KOPT-K1 (cell line): ENCODE measurements at regions not wholly inside any gene's neighbourhood (a gene's known extent, or its start where the extent isn't known, plus 50 kb on each side); places are given as distances from the start of the nearest gene placed in this dataset.

Source experiments
- H3K27ac ChIP-seq: fragments of 200-600 bp; sonication (generic); 2 replicates; pipeline ENCODE4 v1.5.1; 2016; ENCODE audit warnings: antibody characterized with exemption, mild to moderate bottlenecking, low read depth, low read length; ENCODE audit not compliant: poor library complexity, severe bottlenecking
- H3K36me3 ChIP-seq: fragments of 200-600 bp; sonication (generic); 2 replicates; pipeline ENCODE4 v1.5.1; 2017; ENCODE audit warnings: antibody characterized with exemption, mild to moderate bottlenecking, low read length, moderate library complexity; ENCODE audit not compliant: insufficient read depth
- H3K9me3 ChIP-seq: fragments of 200-600 bp; sonication (generic); 2 replicates; pipeline ENCODE4 v1.5.1; 2017; ENCODE audit warnings: antibody characterized with exemption, low read length, mild to moderate bottlenecking; ENCODE audit not compliant: insufficient read depth, poor library complexity, severe bottlenecking

DNA sequence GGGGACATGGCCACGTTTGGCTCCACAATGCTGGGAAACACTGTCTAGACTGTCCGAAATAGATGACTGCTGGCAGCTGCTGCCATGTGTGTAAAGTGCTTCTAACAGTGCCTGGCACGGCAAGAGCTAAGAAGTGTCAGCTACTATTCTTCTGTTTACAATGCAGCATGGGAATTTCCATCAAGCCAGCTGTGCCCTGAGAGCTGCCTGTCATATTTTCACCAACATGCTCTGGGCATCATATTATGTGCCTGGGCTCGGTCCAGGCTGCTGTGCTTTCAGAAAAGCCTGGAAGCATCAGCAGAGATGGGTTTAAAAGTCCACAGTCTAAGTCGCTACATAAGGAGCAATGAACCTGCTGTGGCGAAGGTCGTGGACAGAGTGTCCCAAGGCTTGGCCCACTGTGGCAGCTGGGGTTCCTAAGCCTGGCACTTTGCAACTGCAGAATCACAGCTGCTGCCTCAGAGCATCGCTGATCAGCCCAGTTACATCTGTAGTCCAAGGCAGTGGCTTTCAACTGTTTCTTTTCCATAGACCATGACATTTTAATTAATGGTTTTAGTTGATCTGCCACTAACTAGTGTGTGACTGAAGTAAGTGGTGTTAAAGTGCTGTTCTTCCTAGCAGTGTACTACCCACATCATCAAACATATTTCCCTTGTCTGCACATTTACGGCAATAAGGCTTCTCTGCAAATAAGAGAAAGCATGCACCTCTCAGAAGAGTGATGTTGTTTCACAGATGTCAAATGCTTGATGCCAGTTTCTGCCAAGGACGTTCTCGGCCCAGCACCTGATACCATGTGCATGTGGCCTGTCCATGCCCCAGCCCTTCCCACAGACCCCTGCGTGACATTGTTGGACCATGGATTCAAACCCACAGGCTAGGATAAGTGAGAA, 95.7 kb upstream of the C1QTNF9B start:
- Histone ChIP-seq H3K27ac (no peak overlapping the region), H3K9me3 (no peaks in the 10 kb centered on the region), H3K36me3 (no peaks in the 10 kb centered on the region)

DNA sequence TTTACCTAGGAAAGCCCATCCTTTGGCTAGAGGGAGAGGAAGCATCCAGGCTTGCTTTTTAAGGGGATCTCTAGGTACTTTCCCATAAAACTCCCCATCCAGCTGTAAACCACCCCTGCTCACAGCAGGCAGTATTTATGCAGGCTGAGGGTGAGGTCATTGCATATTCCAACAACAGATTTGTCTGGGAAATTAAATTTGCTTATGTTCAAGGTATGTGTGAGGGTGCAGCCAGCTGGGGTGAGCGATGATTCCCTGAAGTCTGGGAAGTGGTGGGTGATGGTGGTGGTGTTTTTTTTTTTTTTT, 96.3 kb upstream of the C1QTNF9B start:
- Histone ChIP-seq H3K36me3 (no peaks in the 10 kb centered on the region), H3K9me3 (no peaks in the 10 kb centered on the region), H3K27ac (no peak overlapping the region)

DNA sequence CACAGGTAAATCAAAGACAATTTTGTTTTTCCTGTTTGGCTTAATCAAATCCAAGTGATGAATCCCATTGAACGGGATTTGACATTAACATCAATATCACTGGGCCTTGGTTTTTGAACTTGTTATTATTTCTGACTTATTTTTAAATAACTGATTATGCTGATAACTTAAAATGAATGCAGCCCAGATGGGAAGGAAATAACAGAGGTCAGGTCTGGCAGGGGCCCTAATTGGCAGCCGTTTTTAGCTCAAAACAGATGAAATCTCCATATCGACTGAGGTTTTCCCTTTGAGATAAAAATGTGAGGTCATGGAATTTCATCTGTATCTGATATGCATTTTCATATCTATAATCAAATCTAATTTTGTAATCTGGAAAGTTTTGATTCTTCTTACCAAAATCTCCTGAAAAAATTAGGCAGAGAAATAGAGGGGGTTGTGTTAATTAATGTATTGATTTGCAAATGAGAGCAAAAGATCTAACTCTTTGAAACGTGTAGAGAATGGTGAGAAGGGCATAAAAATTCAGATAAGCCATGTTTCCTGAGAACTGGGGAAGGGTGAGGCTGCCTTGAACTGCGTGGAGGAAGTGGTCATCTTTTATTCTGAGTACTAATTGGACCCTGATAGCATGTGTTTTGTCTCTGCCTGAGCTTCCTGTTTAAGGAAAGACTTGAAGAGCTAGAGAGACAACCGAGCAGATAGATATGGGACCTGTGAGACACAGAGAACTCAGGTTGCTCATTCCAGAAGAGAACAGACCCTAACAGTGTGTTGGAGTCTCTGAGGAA, 98.2 kb upstream of the C1QTNF9B start:
- Histone ChIP-seq H3K9me3 (no peaks in the 10 kb centered on the region), H3K36me3 (no peaks in the 10 kb centered on the region), H3K27ac (no peak overlapping the region)

DNA sequence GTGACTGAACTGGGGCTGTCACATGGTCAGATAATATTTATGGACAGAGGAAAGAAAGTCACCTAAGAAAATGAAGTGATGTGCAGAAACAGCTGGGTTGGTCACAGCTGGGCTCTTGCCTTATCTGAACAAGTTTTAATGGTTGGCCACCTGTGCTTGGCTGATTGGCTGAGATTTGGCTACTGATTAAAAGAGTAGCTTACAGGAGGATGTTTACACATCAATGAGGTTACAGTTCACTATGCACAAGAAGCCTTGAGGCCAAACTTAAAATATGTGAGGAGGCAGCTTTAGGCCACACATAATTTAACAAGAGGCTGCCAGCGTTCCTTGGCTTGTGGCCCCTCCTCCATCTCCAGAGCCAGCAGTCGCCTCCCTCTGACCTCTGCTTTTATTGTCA, 99.2 kb upstream of the C1QTNF9B start:
- Histone ChIP-seq H3K27ac (no peak overlapping the region), H3K36me3 (no peaks in the 10 kb centered on the region), H3K9me3 (no peaks in the 10 kb centered on the region)

DNA sequence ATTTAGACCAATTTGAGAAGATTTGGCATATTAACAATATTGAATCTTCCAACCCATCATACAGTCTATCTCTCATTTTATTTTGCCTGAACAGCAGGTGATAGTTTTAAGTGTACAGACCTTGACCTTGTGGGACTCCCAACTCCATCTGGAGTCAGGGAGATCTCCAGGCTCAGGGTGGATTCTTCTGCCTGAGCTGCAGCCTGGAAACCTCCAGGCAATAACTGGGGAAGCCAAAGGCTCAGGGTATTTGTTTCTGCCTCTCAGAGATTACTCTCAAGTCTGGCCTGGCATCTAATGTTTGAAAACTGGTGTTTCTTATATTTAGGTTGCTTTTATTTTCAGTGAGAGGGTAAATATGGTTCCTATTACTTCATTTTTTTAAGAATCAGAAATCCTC, 102.1 kb upstream of the C1QTNF9B start:
- Histone ChIP-seq H3K36me3 (no peaks in the 10 kb centered on the region), H3K9me3 (no peaks in the 10 kb centered on the region), H3K27ac (no peak overlapping the region)

DNA sequence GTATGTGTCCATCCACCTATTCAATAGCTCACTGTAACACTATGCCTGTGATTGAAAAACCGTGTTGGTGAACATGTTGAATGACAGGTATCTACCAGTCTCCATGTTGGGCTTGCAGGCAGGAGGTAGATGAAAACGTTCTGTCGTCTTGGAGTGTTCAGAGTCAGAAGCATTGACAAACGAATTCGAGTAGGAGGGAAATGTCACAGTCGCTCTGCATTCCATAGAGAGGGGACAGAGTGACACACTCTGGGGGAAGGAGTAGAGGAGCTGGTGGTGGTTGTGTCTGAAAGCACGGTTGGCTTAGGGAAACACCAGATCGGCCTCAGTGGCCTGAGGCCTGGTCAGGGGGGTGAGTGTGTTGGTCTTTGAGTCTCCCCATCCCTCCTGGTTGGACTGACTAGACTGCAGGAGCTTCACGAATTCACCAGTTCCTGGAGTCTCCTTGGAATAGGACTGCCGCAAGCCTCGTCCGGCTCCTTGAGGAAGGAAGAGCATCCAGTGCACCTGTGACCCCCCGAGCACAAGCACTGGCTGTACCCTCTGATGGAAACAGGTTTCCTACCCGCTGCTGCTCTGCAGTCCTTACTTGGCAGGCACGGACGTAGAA, 105.0 kb upstream of the C1QTNF9B start:
- Histone ChIP-seq H3K27ac (no peak overlapping the region), H3K9me3 (no peaks in the 10 kb centered on the region)

DNA sequence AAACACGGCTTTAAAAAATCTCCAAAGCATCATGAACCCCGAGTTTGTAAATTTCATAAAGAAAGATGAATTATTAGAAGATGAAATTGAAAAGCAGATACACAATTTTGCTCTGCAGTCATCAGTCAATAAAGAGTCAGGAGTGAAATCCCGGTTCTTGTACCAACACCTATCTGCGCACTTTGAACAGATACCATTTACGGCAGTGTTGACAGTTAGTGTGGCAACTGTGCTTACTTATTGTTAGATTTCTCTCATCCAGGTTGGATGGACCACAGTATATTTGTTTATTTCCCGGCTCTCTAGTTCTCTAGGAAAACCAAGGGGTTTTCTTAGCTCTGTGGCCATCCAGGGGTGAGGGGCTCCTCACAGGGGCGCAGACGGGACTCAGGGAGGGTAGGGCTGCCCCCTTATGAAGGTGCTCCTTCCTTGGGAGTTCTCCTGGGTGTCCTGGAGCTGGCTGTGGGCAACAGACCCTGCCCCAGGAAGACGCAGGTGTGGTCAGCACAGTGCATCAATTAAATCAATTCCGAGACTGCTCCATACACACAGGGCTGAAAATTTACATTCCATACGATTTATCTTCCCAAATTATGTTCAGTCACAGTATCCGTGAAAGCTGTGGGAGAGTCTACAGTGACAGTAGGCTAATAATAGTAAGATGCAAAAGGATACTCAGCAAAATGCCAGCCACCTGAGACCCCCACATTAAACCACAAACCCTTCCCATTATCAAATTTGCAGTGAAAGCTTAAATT, 107.0 kb upstream of the C1QTNF9B start:
- H3K9me3 ChIP-seq = no peaks in the 10 kb centered on the region
- no peak overlapping the region for H3K27ac ChIP-seq
- no peaks in the 10 kb centered on the region for H3K36me3 ChIP-seq

More for the DNA sequence above, 105.0 kb upstream of the C1QTNF9B start:
- no peaks in the 10 kb centered on the region for H3K36me3 ChIP-seq

DNA sequence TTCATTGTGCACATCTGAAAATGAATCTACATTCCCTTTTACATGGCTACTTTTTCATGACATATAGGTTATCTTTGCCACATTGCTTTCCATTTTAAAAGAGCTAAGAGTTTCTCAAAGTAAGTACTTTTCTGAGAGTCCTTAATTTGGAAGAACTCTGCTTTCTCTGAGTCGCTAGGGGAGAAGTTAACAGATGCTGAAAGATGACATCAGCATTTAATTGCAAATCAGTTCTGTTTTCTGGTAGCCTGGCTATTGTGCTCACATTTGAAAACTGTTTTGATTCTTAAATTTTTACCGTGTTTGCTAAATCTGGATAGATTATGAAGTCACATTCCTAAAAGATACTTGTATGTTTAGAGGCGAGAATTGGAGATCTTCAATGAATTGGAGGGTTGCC, 107.7 kb upstream of the C1QTNF9B start:
- Histone ChIP-seq H3K9me3 (no peaks in the 10 kb centered on the region), H3K36me3 (no peaks in the 10 kb centered on the region), H3K27ac (no peak overlapping the region)

DNA sequence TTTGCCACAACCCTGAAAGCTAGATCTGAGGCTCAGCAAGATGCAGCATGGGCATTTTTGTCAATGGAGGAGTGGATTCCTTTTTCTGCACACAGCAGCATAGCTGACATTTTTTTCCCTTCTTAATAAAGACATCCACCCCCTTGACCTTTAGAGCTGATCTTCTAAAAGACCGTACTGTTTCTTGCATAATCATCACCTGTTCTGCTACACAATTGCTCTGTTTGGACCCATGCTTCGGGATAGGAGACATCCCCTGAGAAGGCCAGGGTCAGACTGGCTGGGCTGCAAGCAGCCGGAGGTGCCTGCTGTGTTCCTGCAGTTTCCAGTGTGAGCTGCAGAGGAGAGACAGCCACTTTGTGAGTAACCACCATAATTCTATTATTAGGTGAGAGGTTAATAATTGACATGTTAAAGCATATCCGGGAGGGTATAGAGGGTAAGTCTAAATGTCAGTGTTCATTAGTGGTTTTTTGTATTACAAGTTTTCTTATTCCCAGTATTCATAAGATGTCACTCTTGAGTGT, 108.5 kb upstream of the C1QTNF9B start:
- no peak overlapping the region for H3K27ac ChIP-seq
- H3K36me3 ChIP-seq = no peaks in the 10 kb centered on the region
- no peaks in the 10 kb centered on the region for H3K9me3 ChIP-seq

DNA sequence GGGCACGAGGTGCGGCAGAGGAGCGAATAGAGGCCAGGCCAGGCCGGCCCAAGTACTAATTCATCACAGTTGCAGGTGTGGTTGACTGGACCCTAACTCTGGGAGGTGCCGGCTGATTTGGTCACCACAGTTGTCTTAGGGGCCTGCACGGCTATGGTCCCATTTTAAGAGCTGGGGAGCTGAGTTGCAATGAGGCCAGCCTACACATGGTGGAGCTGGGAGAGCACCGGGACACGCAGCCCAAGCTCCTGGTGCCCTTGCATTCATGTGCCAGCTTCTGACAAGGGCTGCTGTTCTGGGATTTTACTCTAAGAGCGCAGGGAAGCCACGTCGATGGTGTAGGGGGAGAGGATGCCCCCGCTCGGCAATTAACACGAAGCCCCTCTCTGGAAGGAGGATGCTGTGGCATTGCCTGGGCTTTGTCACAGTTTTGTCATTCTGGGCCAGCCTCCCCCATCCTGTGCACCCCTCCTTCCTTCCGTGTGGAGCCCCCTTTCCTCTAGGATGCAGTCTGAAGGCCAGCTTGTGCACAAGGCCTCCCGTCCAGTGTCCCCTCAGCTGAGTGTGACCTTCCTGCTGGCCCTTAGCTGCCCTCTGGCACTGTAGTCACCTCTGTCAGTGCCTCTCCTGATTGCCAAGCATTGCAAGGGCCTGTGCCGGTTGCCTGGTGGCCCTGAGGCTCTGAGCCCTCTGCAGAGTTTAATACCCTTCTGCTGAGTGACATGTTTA, 109.4 kb upstream of the C1QTNF9B start:
- Histone ChIP-seq H3K9me3 (no peaks in the 10 kb centered on the region), H3K36me3 (no peaks in the 10 kb centered on the region), H3K27ac (no peak overlapping the region)

DNA sequence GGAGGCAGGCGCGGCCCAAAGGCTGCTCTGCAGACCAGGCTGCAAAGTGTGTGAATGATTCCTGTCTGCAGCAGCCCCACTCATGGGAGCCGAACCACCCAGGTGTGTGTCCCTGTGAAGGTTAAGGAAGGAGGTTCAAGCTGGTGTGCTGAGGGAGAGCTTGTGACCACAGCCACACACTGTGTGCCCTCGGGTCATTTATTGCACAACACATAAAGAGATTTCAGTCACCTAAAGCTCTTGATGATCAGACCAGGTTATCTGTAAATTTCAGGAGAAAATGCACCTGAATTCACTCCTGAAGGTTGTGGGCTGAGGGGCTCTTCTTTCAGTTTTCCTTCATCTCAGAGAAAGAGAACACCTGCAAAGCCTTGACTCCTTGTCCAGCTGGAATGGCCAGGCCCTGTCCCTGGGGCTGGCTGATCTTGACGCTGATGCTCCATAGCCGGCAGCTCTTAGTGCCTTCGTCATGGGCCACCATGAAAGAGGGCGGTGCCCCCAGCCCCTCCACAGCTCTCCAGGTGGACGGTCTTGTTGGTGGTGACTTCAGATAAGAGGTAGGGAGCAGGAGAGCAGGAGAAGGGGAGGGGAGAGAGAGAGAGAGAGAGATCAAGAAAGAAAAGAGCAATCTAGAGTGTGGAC, 110.8 kb upstream of the C1QTNF9B start:
- no peak overlapping the region for H3K27ac ChIP-seq
- no peaks in the 10 kb centered on the region for H3K36me3 ChIP-seq
- no peaks in the 10 kb centered on the region for H3K9me3 ChIP-seq

DNA sequence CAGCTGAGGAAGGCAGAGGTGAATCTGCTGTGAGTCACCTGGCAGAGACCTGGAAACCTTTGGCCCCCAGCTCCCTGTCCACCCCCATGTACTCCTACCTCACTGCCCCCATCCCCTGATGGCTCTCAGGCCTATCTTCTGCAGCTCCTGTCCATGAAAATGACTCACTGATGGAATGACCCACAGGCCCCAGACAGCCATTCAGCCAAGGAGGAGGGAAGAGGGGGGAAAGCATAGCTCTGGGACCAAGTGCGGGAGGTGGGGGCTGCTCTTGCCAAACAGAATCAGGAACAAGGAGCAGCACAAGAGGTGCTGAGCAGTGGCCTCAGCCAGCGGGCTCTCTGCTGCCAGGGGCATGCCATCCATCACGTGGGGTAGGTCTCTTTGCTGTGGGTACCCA, 111.4 kb upstream of the C1QTNF9B start:
- no peaks in the 10 kb centered on the region for H3K36me3 ChIP-seq
- no peaks in the 10 kb centered on the region for H3K9me3 ChIP-seq
- H3K27ac ChIP-seq = no peak overlapping the region

DNA sequence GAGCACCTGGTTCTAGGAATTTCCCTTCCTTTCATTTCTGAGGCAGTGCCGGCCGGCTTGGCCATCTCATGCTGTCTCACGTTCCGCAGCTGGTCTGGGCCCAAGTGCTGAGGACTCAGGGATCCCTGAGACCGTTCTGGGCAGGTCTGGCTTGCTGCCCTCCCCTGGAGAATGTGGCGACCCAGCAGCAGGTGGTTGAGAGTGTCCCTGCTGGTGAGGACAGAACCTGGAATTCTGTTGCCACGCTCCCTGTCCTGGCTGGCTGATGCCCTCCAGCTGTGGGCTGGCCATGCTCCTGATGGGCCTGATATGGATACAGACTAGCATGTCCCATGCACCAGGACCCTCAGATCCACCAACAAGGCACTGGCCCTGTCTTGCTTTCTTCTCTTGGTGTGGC, 114.0 kb upstream of the C1QTNF9B start:
- Histone ChIP-seq H3K36me3 (no peaks in the 10 kb centered on the region), H3K9me3 (no peaks in the 10 kb centered on the region), H3K27ac (no peak overlapping the region)

DNA sequence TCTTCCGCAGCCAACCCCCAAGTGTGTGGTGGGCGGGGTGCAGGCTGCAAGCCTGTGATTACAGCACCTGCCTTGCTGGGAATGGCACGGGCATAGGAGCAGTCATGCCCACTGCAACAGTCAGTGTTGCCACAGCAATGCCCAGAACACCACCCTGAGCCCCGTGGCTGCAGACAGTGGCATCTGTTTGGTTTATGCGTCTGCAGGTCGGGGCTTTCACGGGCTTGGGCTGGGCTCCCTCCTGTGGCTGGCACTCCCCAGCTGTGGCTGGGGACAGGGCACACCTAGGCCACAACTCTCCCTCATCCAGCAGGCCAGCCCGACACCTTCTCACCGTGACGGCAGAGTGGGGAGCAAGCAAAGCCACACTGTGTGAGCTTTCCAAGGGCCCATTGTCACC, 115.3 kb upstream of the C1QTNF9B start:
- Histone ChIP-seq H3K36me3 (no peaks in the 10 kb centered on the region), H3K9me3 (no peaks in the 10 kb centered on the region), H3K27ac (no peak overlapping the region)
